ENCODE measurements at regions not wholly inside any gene's neighbourhood (a gene's known extent, or its start where the extent isn't known, plus 50 kb on each side); places are given as distances from the start of the nearest gene placed in this dataset.

DNA sequence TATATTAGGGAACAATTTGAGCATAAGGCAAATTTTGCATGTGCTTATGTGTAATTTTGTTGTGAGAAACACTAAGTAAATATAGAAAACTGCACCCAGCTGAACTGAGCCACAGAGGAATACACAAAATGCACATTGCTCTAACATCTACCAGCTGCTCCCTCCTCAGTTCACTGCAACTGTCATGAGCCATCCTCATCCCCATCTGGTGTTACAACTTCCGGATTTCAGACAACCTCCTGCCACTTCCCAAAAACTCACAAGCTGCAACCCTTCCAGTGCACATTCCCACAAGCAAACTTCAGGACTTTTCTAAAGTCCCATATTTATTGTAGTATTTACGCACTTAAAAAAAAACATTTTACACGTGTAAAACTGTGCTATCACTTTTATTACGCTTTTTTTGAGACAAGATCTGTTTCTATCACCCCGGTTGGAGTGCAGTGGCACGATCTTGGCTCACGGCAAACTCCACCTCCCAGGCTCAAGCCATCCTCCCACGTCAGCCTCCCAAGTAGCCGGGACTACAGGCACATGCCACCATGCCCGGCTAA lies 169.1 kb upstream of the TBX3 start:
- DNase-seq (ENCODE audit: low read depth, low spot score) (no peak), FAIRE-seq (no peak)
- no peaks in the 10 kb centered on the region for H3K9me1 ChIP-seq (replicated peaks; ENCODE audit: control insufficient read depth, extremely low read depth, insufficient read depth, low read length)
- no peak for TF ChIP-seq MYC (IDR thresholded peaks at IDR 0.05; ENCODE audit: low read depth, low read length)
- TF ChIP-seq JUN (IDR thresholded peaks at IDR 0.05; ENCODE audit: borderline replicate concordance, insufficient read depth, insufficient read length, low read depth) = no peak
- TF ChIP-seq, protein P1, sequence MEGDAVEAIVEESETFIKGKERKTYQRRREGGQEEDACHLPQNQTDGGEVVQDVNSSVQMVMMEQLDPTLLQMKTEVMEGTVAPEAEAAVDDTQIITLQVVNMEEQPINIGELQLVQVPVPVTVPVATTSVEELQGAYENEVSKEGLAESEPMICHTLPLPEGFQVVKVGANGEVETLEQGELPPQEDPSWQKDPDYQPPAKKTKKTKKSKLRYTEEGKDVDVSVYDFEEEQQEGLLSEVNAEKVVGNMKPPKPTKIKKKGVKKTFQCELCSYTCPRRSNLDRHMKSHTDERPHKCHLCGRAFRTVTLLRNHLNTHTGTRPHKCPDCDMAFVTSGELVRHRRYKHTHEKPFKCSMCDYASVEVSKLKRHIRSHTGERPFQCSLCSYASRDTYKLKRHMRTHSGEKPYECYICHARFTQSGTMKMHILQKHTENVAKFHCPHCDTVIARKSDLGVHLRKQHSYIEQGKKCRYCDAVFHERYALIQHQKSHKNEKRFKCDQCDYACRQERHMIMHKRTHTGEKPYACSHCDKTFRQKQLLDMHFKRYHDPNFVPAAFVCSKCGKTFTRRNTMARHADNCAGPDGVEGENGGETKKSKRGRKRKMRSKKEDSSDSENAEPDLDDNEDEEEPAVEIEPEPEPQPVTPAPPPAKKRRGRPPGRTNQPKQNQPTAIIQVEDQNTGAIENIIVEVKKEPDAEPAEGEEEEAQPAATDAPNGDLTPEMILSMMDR (IDR thresholded peaks at IDR 0.05; ENCODE audit: extremely low read depth in 1 of 2, insufficient read depth in 1 of 2, low read depth in 1 of 2, low read length in 2 of 2) = no peak
- no peak for TF ChIP-seq POLR2AphosphoS5 (IDR thresholded peaks at IDR 0.05; ENCODE audit: insufficient read depth, low read depth, low read length)
- TF ChIP-seq FOS (IDR thresholded peaks at IDR 0.05; ENCODE audit: borderline replicate concordance, insufficient read depth, low read length) = no peak
- TF ChIP-seq GATA2 (IDR thresholded peaks at IDR 0.05; ENCODE audit: insufficient read depth, insufficient read length, low read depth, low read length) = no peak
- H3K9ac ChIP-seq (replicated peaks; ENCODE audit: extremely low read depth, insufficient read depth, low read length) = no peak overlapping the region
- no peak overlapping the region for H3K27ac ChIP-seq (ENCODE audit: insufficient read depth, low read depth, low read length)
- H3K4me3 ChIP-seq (replicated peaks in 1 of 3; ENCODE audit: insufficient read depth in 1 of 3, low read depth in 1 of 3, low read length in 3 of 3) = no peak overlapping the region
- H3K27me3 ChIP-seq (ENCODE audit: control insufficient read depth in 2 of 2, insufficient read depth in 2 of 2, low read length in 2 of 2) = no peaks in the 10 kb centered on the region
- H3K79me2 ChIP-seq (ENCODE audit: control insufficient read depth, insufficient read depth, low read length) = no peaks in the 10 kb centered on the region
- ChIA-PET CTCF (no interaction called here), POLR2A (no interaction called here)
- BruUV-seq (replicated peaks) = no TSS peak
- no peaks in the 10 kb centered on the region for H4K20me1 ChIP-seq (replicated peaks; ENCODE audit: control insufficient read depth, extremely low read depth, insufficient read depth, low read length)
- intact Hi-C loops (cut with micrococcal nuclease) (no loop called here), dilution Hi-C loops (cut with MboI; ENCODE audit: extremely low pct_ligation_motif_present, low sequenced_read_pairs) (no loop called here)
- no peak overlapping the region for H3K4me2 ChIP-seq (ENCODE audit: insufficient read depth, low read length)
- no peaks in the 10 kb centered on the region for H3K36me3 ChIP-seq (ENCODE audit: control insufficient read depth in 2 of 2, extremely low read depth in 1 of 2, insufficient read depth in 2 of 2, low read length in 2 of 2)
- no peak overlapping the region for H2AFZ ChIP-seq (ENCODE audit: low read depth, low read length)
- H3K4me1 ChIP-seq (ENCODE audit: control insufficient read depth, extremely low read depth, insufficient read depth, low read length) = no peaks in the 10 kb centered on the region
- peaks cover 3% of the 10 kb centered on the region for H3K9me3 ChIP-seq (replicated peaks; ENCODE audit: control insufficient read depth, insufficient read depth, low read length)

DNA sequence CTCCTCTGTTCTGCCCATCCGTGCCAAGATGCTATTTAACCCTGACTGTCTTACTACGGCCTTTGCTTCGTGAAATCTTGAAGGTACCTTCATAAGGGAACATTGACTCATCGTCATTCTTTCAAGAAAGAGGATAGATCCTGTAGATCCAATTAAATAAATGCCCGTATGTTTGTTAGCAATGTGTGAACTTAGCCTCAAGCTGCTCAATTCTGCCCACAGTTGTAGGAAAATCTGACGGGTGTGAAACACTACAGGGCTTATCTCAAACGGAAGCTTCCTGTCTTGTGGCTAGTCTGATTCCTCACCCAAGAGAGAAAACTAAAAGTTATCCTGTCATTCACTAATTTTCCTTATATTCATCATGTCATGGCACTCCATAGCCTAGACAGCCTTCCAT lies 168.0 kb upstream of the TBX3 start:
- POLR2A ChIA-PET = no interaction called here
- Histone ChIP-seq H3K4me3 (replicated peaks in 1 of 3; ENCODE audit: insufficient read depth in 1 of 3, low read depth in 1 of 3, low read length in 3 of 3) (no peak overlapping the region), H3K79me2 (ENCODE audit: control insufficient read depth, insufficient read depth, low read length) (no peaks in the 10 kb centered on the region), H3K4me1 (ENCODE audit: control insufficient read depth, extremely low read depth, insufficient read depth, low read length) (no peaks in the 10 kb centered on the region), H3K9ac (replicated peaks; ENCODE audit: extremely low read depth, insufficient read depth, low read length) (no peak overlapping the region), H3K9me3 (replicated peaks; ENCODE audit: control insufficient read depth, insufficient read depth, low read length) (peaks cover 3% of the 10 kb centered on the region), H3K9me1 (replicated peaks; ENCODE audit: control insufficient read depth, extremely low read depth, insufficient read depth, low read length) (no peaks in the 10 kb centered on the region), H3K27ac (ENCODE audit: insufficient read depth, low read depth, low read length) (no peak overlapping the region), H4K20me1 (replicated peaks; ENCODE audit: control insufficient read depth, extremely low read depth, insufficient read depth, low read length) (no peaks in the 10 kb centered on the region), H3K36me3 (ENCODE audit: control insufficient read depth in 2 of 2, extremely low read depth in 1 of 2, insufficient read depth in 2 of 2, low read length in 2 of 2) (no peaks in the 10 kb centered on the region), H2AFZ (ENCODE audit: low read depth, low read length) (no peak overlapping the region), H3K27me3 (ENCODE audit: control insufficient read depth in 2 of 2, insufficient read depth in 2 of 2, low read length in 2 of 2) (no peaks in the 10 kb centered on the region), H3K4me2 (ENCODE audit: insufficient read depth, low read length) (no peak overlapping the region)
- no TSS peak for BruUV-seq (replicated peaks)
- TF ChIP-seq FOS (IDR thresholded peaks at IDR 0.05; ENCODE audit: borderline replicate concordance, insufficient read depth, low read length) (no peak), GATA2 (IDR thresholded peaks at IDR 0.05; ENCODE audit: insufficient read depth, insufficient read length, low read depth, low read length) (no peak), EZH2 (IDR thresholded peaks at IDR 0.05; ENCODE audit: borderline replicate concordance, low read depth, low read length, severe bottlenecking) (no peak), POLR2AphosphoS5 (IDR thresholded peaks at IDR 0.05; ENCODE audit: insufficient read depth, low read depth, low read length) (no peak), MYC (IDR thresholded peaks at IDR 0.05; ENCODE audit: low read depth, low read length) (no peak), POLR2A (IDR thresholded peaks at IDR 0.05; ENCODE audit: low read depth, low read length) (no peak)
- TF ChIP-seq, protein P2, sequence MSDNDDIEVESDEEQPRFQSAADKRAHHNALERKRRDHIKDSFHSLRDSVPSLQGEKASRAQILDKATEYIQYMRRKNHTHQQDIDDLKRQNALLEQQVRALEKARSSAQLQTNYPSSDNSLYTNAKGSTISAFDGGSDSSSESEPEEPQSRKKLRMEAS (IDR thresholded peaks at IDR 0.05; ENCODE audit: insufficient read depth, insufficient read length) = no peak
- DNase-seq (ENCODE audit: low read depth, low spot score) = no peak
- FAIRE-seq = no peak
- intact Hi-C loops (cut with micrococcal nuclease) = no loop called here
- CTCF ChIA-PET = no interaction called here
- dilution Hi-C loops (cut with MboI; ENCODE audit: extremely low pct_ligation_motif_present, low sequenced_read_pairs) = no loop called here

Measured in endothelial cell of umbilical vein (primary cell).